Memory B cell (primary cell): ENCODE measurements at regions not wholly inside any gene's neighbourhood (a gene's known extent, or its start where the extent isn't known, plus 50 kb on each side); places are given as distances from the start of the nearest gene placed in this dataset.

ENCODE experiments used
- ATAC-seq: fragments of 150-1000 bp; cut with Tn5 transposase; 2 replicates; pipeline ENCODE4 v1.10.0; 2021; ENCODE audit warnings: low read depth, mild to moderate bottlenecking, moderate library complexity
- DNase-seq, 2 donors: peaks; one replicate each; pipeline ENCODE4 v3.0.0; 2022; ENCODE audit warnings: low spot score in 2 of 2
- H3K27ac Mint-ChIP-seq: one replicate; pipeline ENCODE4 v1.8.0; 2022; ENCODE audit warnings: mild to moderate bottlenecking, moderate library complexity, mixed read lengths
- H3K27me3 Mint-ChIP-seq: one replicate; pipeline ENCODE4 v1.8.0; 2022; ENCODE audit warnings: mixed read lengths
- H3K36me3 Mint-ChIP-seq: one replicate; pipeline ENCODE4 v1.8.0; 2022; ENCODE audit warnings: mild to moderate bottlenecking, mixed read lengths
- H3K4me1 Mint-ChIP-seq: one replicate; pipeline ENCODE4 v1.8.0; 2022; ENCODE audit warnings: mixed read lengths
- H3K4me3 Mint-ChIP-seq: one replicate; pipeline ENCODE4 v1.8.0; 2022; ENCODE audit warnings: mild to moderate bottlenecking, moderate library complexity, mixed read lengths
- H3K9me3 Mint-ChIP-seq: one replicate; pipeline ENCODE4 v1.8.0; 2022; ENCODE audit warnings: mixed read lengths

DNA sequence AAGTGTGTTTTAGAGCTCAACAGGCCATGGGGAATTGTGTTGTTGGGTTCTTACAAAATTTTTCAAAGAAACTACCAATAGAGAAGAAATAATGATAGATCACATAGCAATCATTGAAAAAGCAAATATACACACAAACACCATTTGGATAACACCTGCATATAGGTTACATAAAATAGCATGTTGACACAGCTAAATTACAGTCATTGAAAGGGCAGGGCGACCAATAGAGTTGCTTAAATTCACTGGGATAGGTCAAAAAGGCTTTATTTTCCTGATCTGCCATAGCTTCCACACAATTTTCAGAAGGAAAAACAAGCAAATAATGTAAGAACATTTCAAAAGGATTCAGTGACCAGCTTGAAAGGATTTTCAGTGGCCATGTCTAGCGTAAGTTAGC is 57.9 kb upstream of the FGGY start:
- H3K27ac Mint-ChIP-seq = no peak overlapping the region
- H3K4me3 Mint-ChIP-seq = no peak overlapping the region
- no peak for DNase-seq
- peaks cover 1% of the 10 kb centered on the region for H3K9me3 Mint-ChIP-seq
- no peak for ATAC-seq
- H3K27me3 Mint-ChIP-seq = peaks cover 1% of the 10 kb centered on the region
- peaks cover 2% of the 10 kb centered on the region for H3K4me1 Mint-ChIP-seq
- H3K36me3 Mint-ChIP-seq = peaks cover 2% of the 10 kb centered on the region

- Mint-ChIP-seq H3K9me3 (peaks cover 10% of the 10 kb centered on the region), H3K36me3 (peaks cover 2% of the 10 kb centered on the region), H3K27me3 (peaks cover 1% of the 10 kb centered on the region), H3K4me1 (peaks cover 2% of the 10 kb centered on the region), H3K4me3 (no peak overlapping the region), H3K27ac (no peak overlapping the region)
- DNase-seq (no peak), ATAC-seq (no peak)
These were observed 55.0 kb upstream of the FGGY start for GRCh38 chr1:59241909-59242308.

GRCh38 chr1:59242370-59242769 is 54.5 kb upstream of the FGGY start:
- Mint-ChIP-seq H3K9me3 (peaks cover 10% of the 10 kb centered on the region), H3K27ac (no peak overlapping the region), H3K36me3 (no peaks in the 10 kb centered on the region), H3K4me1 (no peaks in the 10 kb centered on the region), H3K27me3 (no peaks in the 10 kb centered on the region), H3K4me3 (no peak overlapping the region)
- ATAC-seq (no peak), DNase-seq (no peak)

DNA sequence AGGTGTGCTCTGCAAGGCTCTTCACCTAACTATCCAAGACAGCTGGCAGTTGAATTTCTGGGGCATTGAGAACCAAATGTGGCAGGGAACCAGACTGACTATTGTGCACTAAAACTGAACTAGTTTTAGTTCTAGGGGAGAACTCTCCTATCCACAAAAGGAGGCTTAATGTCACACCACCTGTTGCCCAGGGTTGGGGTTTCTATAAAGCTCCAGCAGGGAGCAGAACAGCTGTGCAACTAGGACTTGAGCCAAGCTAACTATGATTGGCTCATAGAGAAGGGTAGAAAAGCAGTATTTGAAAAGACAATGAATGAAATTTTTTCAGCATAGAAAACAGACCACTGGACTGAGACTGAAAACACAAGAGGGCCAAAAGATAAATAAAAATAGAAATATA is 53.3 kb upstream of the FGGY start:
- Mint-ChIP-seq H3K4me3 (no peak overlapping the region), H3K27me3 (no peaks in the 10 kb centered on the region), H3K9me3 (peaks cover 10% of the 10 kb centered on the region), H3K27ac (no peak overlapping the region), H3K4me1 (no peaks in the 10 kb centered on the region), H3K36me3 (no peaks in the 10 kb centered on the region)
- ATAC-seq (no peak), DNase-seq (no peak)

DNA sequence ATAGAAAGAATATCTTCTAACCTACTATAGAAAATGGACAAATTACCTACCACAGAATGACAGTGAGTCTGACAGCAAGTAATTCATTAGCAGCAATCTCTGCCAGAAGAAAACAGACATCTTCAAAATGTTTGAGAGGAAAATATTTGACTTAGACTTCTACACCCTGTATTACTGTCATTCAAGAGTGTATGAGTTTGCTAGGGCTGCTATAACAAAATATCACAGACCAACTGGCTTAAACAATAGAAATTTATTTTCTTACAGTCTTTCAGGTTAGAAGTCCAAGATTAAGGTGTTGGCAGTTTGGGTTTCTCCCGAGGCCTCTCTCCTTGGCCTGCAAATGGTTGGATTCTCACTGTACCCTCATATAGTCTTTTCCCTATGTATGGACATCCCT is 52.9 kb upstream of the FGGY start:
- Mint-ChIP-seq H3K9me3 (peaks cover 10% of the 10 kb centered on the region), H3K36me3 (no peaks in the 10 kb centered on the region), H3K4me1 (no peaks in the 10 kb centered on the region), H3K27ac (no peak overlapping the region), H3K27me3 (no peaks in the 10 kb centered on the region), H3K4me3 (no peak overlapping the region)
- DNase-seq (no peak), ATAC-seq (no peak)

DNA sequence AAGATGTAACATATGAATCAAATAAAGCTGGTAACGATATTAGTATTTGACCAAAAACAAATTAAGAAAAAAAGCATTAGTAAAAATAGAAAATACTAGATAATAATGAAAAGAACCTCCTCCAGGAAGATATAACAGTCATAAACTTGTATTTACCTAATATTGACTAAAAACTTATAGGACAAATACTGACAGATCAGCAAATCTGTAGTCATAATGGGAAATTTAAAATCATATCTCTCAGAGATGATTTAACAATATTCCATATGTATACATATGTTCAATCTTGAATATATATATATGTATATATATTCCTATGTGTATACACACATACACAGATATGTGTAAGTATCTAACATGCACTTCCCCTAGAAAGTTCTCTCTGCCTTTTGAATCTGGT is 52.0 kb upstream of the FGGY start:
- ATAC-seq = no peak

More for the DNA sequence above, 52.0 kb upstream of the FGGY start:
- peaks cover 10% of the 10 kb centered on the region for H3K9me3 Mint-ChIP-seq
- H3K27me3 Mint-ChIP-seq = no peaks in the 10 kb centered on the region
- H3K27ac Mint-ChIP-seq = no peak overlapping the region
- no peaks in the 10 kb centered on the region for H3K36me3 Mint-ChIP-seq
- no peak overlapping the region for H3K4me3 Mint-ChIP-seq
- no peak for DNase-seq
- H3K4me1 Mint-ChIP-seq = no peaks in the 10 kb centered on the region
